Right lobe of liver (tissue), 6 donors: ENCODE measurements at regions not wholly inside any gene's neighbourhood (a gene's known extent, or its start where the extent isn't known, plus 50 kb on each side); places are given as distances from the start of the nearest gene placed in this dataset.

Experiments used
- ATAC-seq, 4 donors: fragments of 200-7000 bp; cut with Tn5 transposase; one replicate each; pipeline ENCODE4 v1.9.1; 2020; ENCODE audit warnings: mild to moderate bottlenecking in 4 of 4, moderate library complexity in 4 of 4
- DNase-seq, 3 donors: peaks; one replicate each; pipeline ENCODE4 v3.0.0-alpha.2; 2020
- H3K27ac ChIP-seq, 3 donors: fragments of 200-600 bp; one replicate each; pipeline ENCODE4 v1.8.0; 2022
- H3K27me3 ChIP-seq, 2 donors: fragments of 200-600 bp; one replicate each; pipeline ENCODE4 v1.8.0; 2022
- H3K36me3 ChIP-seq, 4 donors: fragments of 200-600 bp; sonication (generic) in 1 of 4; one replicate each; pipeline versions ENCODE4 v1.5.1 to v1.8.0; 2017 to 2022; ENCODE audit warnings: control low read depth in 1 of 4
- H3K4me1 ChIP-seq, 4 donors: fragments of 200-600 bp; sonication (generic) in 1 of 4; one replicate each; pipeline versions ENCODE4 v1.5.1 to v1.8.0; 2017 to 2022; ENCODE audit warnings: control low read depth in 1 of 4
- H3K4me3 ChIP-seq, 3 donors: fragments of 200-600 bp; one replicate each; pipeline ENCODE4 v1.8.0; 2022
- H3K9me3 ChIP-seq, 4 donors: fragments of 200-600 bp; sonication (generic) in 1 of 4; one replicate each; pipeline versions ENCODE4 v1.5.1 to v1.8.0; 2017 to 2022; ENCODE audit warnings: control low read depth in 1 of 4
- CTCF ChIP-seq, 4 donors: fragments of 200-600 bp in 3 of 4; fragments of 450-650 bp in 1 of 4; IDR thresholded peaks; one replicate each; pipeline versions ENCODE4 v1.5.1 to v1.8.0; 2016 to 2022; ENCODE audit warnings: antibody characterized with exemption in 4 of 4, mild to moderate bottlenecking in 2 of 4
- POLR2A ChIP-seq: fragments of 450-650 bp; IDR thresholded peaks from one replicate; pipeline ENCODE4 v1.6.1; 2017; ENCODE audit warnings: antibody characterized with exemption, mild to moderate bottlenecking
- WGBS: methylation state at CpG from one replicate; pipeline ENCODE4 v1.1.6; 2018; ENCODE audit warnings: low coverage, low lambda C conversion rate; ENCODE audit not compliant: insufficient coverage; ENCODE audit errors: missing lambda C conversion rate; 5-methylcytosine and 5-hydroxymethylcytosine counted together
- intact Hi-C, 2 donors: fragments of 100-400 bp; cut with DNase I; formaldehyde crosslinking; loops; one replicate each; pipeline versions ENCODE4 v1.11.2 to v1.14.1; 2022
- donor health status: DM: no; HTN: yes; CAD: no.
- donor health status: DM: no; HTN: no; CAD: no.
- donor health status: DM: no; HTN: no; CAD: no.
- donor health status: DM: no; HTN: yes; CAD: no.
- donor health status: DM: no; HTN: yes; CAD: no.

DNA sequence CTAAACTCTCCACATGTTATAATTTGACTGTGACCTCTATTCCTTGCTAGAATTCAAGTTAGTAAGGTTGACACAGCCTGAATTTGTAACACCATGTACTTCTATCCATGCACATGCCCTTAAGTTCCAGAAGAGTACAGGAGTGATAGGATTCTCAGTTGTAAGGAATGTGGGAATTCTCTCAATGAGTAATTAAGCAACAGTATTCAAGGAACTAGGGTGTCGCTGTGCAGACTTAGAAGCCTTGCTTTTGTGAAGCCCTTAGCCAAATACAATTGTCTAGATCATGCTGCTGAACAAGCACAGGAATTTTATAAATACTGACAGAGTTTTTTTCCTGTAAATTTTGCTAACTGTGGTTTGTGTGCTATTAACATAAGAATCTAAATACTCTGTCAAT, 276.3 kb upstream of the PTBP2 start:
- DNase-seq: no peak
- WGBS: 75% methylated on average over 1 of the region's 1 CpG
- Histone ChIP-seq H3K4me1 (no peaks in the 10 kb centered on the region), H3K27me3 (no peaks in the 10 kb centered on the region), H3K9me3 (no peaks in the 10 kb centered on the region), H3K36me3 (no peaks in the 10 kb centered on the region), H3K4me3 (no peak overlapping the region), H3K27ac (no peak overlapping the region)
- ATAC-seq: no peak
- intact Hi-C loops: no loop called here
- TF ChIP-seq POLR2A (no peak), CTCF (IDR thresholded peaks at IDR 0.05) (no peak)

DNA sequence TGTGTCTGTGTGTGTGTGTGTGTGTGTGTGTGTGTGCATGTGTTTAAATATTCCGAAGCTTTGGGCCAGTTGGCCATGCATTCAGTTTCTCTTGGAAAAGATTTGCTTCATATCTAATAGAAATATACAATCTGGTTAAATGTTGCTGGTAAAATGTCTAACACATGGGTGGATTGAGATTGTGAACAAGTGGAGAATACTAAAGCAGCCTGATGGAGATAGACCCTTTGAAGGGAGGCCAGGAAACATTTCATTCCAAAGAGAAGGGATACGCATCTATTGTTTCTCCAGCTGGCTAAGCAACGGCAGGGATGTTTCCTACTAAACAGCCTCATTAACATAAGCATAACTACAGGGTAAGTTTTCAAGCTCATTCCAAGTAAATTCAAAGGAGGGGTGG, 257.5 kb upstream of the PTBP2 start:
- Histone ChIP-seq H3K9me3 (no peaks in the 10 kb centered on the region), H3K4me3 (no peak overlapping the region), H3K27me3 (no peaks in the 10 kb centered on the region), H3K4me1 (no peaks in the 10 kb centered on the region), H3K36me3 (no peaks in the 10 kb centered on the region), H3K27ac (no peak overlapping the region)
- no peak for TF ChIP-seq POLR2A
- DNase-seq (no peak), ATAC-seq (no peak)
- 82% methylated on average over 1 of the region's 3 CpGs for WGBS
- intact Hi-C loops: no loop called here

- intact Hi-C loops: no loop called here
- H3K9me3 ChIP-seq: no peaks in the 10 kb centered on the region
- H3K27ac ChIP-seq: no peak overlapping the region
- ATAC-seq (no peak), DNase-seq (no peak)
- H3K27me3 ChIP-seq: no peaks in the 10 kb centered on the region
- no peaks in the 10 kb centered on the region for H3K36me3 ChIP-seq
- TF ChIP-seq CTCF (IDR thresholded peaks at IDR 0.05) (no peak), POLR2A (no peak)
- no peaks in the 10 kb centered on the region for H3K4me1 ChIP-seq
- H3K4me3 ChIP-seq: no peak overlapping the region
- WGBS: 80% methylated on average over 5 of the region's 5 CpGs
Measured at GRCh38 chr1:96464522-96464921, 257.1 kb upstream of the PTBP2 start.

- Histone ChIP-seq H3K27me3 (no peaks in the 10 kb centered on the region), H3K9me3 (no peaks in the 10 kb centered on the region), H3K4me1 (no peaks in the 10 kb centered on the region), H3K4me3 (no peak overlapping the region), H3K36me3 (no peaks in the 10 kb centered on the region), H3K27ac (no peak overlapping the region)
- DNase-seq: no peak
- 84% methylated on average over 3 of the region's 3 CpGs for WGBS
- TF ChIP-seq POLR2A: no peak
- TF ChIP-seq CTCF (IDR thresholded peaks at IDR 0.05): no peak
- ATAC-seq: no peak
- intact Hi-C loops: no loop called here
Measured at GRCh38 chr1:96464991-96465390, 256.6 kb upstream of the PTBP2 start.

GRCh38 chr1:96465441-96465840, 256.1 kb upstream of the PTBP2 start:
- Histone ChIP-seq H3K27ac (no peak overlapping the region), H3K4me3 (no peak overlapping the region), H3K36me3 (no peaks in the 10 kb centered on the region), H3K4me1 (no peaks in the 10 kb centered on the region), H3K27me3 (no peaks in the 10 kb centered on the region), H3K9me3 (no peaks in the 10 kb centered on the region)
- no peak for TF ChIP-seq CTCF (IDR thresholded peaks at IDR 0.05)
- no peak for TF ChIP-seq POLR2A
- WGBS: 24% methylated on average over 8 of the region's 8 CpGs
- DNase-seq: peak; percentile 43 to 83 (median 62)
- peak; percentile 98 to 100 (median 100) for ATAC-seq
- intact Hi-C loops: no loop called here
